NCI-H69 (cell line): ENCODE measurements at regions not wholly inside any gene's neighbourhood (a gene's known extent, or its start where the extent isn't known, plus 50 kb on each side); places are given as distances from the start of the nearest gene placed in this dataset.

Experiments
- DNase-seq: peaks from one replicate; lab custom pipeline; 2025; lab: John Stamatoyannopoulos, UW

DNA sequence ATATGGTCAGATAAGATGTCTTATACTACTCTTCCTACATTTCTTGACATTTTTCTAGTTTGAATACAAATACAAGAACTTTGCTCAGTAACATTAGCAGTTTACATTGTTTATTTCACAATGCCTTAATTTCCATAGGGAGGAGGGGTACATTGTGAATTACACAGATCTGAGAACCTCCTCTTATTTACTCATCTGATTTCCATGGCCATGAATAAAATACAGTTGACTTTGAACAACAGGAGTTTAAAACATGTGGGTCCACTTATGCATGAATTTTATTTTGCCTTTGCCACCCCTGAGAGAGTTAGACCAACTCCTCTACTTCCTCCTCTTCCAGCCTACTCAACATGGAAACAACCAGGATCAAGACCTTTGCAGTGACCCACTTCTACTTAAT lies 67.7 kb downstream of the MGST1 start:
- no peak for DNase-seq

DNA sequence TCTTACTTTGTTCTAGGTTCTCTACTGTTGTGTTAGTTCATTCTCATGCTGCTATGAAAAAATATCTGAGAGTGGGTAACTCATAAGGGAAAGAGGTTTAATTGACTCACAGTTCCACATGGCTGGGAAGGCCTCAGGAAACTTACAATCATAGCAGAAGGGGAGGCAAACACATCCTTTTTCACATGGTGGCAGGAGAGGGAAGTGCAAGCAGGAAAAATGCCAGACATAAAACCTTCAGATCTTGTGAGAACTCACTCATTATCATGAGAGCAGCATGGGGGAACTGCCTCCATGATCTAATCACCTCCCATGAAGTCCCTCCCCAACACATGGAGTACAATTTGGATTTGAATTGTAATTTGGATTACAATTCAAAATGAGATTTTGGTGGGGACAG lies 69.6 kb downstream of the MGST1 start:
- DNase-seq: no peak

DNA sequence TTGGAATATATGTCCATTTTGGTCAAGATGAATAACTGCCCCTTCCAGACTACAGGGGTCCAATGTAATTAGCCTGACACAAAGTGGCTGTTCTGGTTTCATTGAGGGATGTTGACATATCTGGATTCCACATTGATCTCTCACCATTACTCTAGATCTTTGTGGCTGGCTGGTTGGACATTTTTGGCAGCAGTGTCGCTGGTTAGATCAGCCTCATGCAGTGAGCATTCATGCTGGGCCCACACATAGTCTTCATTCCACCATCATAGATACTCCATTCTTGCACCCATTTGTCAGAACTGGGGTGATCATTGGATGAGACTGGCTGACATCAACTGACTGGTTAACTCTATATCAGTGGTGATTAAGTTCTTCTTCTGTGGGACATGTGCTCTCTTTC lies 74.4 kb downstream of the MGST1 start:
- no peak for DNase-seq

DNA sequence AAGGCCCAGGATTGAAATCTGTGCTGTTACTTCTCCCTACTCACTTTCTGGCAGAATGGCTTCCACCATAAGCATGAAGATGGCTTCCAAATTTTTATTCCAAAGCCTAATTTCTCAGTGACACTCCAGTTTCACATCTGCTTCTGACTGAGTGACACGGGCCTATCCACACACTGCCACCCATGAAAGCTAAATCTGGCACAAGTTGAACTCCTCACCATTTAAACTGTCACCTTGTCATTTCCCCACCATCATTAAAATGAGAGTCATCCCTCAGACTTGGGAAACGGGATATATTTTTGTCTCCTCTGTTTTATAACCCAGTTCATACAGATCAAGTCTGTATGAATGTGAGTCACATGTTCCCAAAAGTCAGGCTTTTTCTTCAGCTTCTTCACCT lies 77.1 kb downstream of the MGST1 start:
- no peak for DNase-seq

DNA sequence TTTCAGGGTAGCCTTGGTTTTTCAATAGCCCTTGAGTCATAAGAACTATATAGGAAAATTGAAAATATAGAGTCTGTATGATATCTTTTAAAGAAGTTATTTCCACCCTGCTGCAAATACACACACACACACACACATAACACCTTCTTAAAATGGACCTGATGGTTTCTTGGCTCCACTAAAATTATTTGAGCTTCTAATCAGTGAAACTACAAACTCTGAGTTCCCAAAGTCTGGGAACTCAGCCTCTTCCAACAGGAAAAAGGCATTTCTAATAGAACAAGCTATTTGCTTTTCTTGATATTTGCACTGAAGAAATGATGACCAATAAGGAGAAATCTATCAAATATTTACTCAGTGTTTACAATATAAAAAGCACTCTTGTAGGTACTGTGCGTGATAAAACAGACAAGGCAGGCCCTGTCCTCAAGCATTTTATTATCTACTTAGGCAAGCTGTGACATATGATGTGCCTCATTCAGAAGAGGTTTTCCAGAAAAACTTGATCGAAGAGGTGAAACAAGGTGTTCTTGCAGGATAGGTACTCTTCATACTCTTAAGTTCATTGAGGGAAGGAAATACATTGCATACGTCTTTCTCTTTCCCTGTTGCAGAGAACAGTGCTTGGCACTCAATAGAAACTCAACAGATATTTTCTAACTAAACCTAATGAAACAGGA lies 88.6 kb downstream of the MGST1 start:
- no peak for DNase-seq

DNA sequence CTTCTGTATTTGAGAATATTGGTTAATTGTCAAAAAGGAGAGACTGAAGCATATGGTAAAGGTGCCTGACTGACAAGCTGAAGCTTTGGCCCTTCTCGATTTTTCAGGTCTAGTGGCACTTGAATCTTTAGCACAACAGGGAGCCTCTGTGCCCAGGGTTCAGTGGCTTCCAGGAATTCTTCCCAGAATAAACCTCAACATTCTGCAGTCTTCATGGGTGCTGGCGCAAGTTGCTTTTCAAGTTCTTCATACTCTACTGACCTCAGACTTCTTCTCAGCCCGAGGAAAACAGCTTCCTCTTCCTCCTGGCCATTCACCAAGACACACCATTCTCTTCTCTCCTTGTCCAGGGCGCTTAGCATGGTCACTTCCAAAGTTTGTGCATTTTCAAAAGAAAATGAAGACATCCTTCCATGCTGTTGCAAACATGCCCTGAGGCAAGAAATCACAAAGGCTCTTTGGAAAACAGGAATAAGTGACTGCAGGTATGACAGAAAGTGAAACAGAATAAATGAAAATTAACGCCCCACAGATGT lies 89.9 kb downstream of the MGST1 start:
- DNase-seq: peak; percentile 6

DNA sequence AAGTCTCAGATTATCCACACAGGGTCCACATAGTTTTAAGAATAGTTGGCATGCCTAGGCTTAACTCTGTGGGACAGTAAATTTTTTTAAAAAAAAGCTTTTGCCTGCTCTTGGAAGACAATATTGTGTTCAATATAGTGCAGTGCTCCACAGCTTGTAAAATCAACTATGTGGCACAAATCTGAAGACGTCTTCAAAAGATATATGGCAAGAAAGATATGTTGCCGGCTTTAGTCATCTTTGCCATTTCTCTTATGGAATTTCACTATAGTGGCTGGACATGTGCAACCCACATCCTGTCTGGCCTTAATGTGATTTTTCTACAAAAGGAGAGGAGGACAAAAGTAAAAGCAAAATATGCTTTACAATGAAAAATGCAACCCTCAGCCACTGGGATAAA lies 90.5 kb downstream of the MGST1 start:
- DNase-seq: no peak

DNA sequence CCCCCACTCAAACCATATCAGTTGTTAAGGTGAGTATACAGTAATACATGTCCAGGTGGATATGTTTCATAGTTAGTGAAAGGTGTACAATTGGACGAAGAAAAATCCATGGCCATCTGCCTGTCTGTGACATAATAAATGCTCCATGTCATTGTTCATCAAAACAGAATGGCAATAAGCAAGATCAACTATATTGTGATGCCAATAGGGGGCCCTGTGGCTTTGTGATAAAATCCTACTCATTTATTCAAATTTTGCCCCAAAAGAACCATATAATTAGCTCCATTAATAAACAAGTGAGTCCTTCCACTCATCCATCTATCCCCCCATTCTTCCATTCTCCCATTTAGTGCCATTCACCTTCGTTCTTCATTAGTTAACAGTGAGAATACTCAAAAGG lies 102.0 kb downstream of the MGST1 start:
- DNase-seq: peak; percentile 83

DNA sequence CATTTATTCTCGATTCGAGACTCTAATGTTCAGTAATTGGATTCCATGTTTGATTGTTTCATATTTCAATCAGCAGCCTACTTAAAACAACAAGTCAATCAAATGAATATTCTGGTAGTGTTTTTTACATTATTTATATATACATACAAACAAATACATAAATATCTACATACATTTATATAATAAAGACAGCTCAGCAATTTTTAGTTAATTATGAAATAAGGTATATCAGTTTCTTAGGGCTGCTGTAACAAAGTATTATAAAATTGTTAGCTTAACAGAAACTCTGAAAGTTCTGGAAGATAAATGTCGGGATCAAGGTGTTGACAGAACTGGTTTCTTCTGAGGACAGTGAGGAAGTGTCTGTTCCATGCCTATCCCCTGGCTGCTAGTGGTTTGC lies 105.9 kb downstream of the MGST1 start:
- no peak for DNase-seq

DNA sequence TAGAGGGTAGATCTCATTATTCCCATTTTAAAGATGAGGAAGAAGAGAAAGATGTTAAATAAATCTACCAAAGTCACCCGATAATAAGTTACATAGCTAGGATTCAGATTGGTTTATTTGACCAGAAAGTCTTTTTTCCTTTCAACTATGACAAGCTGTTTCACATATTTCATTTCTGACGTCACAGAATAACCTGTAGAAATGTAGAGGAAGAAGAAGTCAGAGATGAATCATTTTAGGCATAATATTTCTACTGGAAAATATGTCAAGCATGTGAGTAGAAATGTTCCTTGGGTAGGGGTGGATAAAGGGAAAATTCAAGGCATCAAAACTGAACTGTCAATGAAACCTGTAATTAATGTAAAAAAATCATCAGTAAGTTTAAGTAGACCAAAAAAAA lies 107.0 kb downstream of the MGST1 start:
- no peak for DNase-seq

DNA sequence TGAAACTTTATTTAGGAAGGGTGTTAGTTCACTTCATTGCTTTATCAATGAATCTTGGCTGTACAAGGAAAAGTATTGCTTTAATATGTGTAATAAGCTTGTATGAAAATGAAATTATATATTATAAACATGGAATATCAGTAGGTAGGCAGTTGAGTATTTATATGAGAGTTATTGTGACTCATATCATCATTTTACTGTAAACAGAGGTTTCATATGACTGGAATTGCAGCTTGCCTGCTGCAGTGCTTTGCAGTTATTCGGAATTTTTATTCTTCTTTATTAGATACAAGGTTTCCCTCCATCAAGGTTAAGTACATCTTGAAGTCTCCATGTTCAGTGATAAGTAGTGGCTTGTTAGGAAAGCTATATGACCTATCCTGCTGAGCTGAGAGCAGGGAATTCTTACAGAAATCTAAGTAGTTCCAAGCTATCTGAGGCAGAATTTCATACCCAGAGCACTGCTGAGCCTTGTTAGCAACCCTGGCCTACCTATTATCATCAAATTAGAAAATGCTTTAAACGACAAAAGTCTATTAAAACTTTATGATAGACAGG lies 111.2 kb downstream of the MGST1 start:
- no peak for DNase-seq

DNA sequence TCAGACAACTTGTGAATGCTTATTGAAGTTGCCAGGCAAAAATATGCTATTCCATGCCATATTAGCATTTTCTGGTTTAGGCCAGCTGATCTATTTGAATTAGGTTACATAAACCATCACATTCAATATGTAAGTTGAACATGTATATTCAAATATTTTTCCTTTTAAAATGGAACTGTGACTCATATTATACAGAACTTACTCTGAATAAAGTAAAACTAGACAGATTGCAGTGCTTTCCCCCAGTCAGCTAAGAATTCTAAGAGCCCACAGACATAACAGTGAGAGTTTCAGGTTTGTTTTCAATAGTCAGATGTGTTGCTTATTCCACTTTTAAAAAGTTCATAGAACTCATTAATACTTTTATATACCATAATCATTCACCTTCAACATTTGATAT lies 119.8 kb downstream of the MGST1 start:
- no peak for DNase-seq

DNA sequence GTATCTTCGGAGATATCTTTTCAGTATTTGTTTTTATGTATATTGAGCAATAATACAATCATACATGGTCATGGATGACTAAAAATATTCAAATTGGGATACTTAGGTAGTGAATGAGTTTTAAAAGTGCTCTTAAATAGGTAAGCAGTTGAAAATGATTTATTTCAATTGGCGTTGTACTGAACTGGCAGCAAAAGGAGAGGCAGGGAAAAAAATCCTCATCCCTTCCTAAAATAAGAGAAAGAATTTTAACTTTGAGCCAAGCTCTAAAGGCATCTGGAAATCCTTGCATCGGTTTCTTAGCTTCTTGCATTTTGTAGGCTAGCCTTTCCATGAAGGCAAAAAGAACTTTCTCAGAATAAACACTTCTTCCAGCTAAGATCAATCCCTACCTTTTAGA lies 125.2 kb downstream of the MGST1 start:
- no peak for DNase-seq

DNA sequence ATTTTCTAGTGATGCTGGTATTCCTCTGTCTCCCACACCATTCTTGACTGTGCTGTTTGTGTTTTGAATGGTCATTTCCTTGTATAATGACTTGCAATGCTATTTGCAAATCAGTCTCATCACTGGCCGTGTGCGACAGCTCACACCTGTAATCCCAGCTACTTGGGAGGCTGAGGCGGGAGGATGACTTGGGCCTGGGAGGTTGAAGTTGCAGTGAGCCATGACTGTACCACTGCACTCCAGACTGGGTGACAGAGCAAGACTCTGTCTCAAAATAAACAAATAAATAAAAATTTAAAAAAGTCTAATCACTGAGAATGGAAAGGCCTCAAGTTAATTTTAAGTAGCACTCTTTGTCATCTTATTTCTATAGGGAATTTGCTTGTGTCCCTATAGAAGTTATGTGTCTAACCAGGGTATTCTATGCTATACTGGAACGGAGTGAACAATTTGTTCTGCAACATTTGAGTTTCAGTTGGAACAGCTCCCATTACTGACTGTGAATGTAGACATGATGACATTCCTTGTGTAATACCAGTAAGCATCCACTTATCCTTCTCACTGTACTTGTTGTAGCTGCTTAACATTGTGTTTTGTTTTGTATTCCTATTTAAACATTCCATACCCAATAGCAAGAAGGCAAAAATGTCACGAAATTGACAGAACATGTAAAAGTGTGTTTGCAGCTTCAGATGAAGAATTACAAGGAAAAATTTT lies 126.3 kb downstream of the MGST1 start:
- DNase-seq: peak; percentile 53

DNA sequence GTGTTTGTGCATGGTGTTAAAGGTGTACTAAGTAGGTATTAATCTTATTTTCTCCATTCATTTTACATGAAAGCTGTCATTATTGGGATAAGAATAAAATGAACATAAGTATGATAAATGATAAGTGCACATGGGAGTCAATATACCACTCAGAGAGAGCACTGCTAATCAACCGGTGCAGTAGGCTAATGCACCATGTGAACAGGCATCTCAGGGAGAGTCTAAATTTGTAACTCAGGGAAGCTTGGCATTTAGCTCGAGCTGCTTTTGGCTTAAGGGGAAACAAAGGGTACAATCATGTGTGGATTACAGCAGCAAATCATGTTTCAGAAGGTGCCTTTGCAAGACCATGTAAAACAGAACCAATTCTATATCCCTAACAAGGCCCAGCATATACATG lies 127.4 kb downstream of the MGST1 start:
- DNase-seq: peak; percentile 68

DNA sequence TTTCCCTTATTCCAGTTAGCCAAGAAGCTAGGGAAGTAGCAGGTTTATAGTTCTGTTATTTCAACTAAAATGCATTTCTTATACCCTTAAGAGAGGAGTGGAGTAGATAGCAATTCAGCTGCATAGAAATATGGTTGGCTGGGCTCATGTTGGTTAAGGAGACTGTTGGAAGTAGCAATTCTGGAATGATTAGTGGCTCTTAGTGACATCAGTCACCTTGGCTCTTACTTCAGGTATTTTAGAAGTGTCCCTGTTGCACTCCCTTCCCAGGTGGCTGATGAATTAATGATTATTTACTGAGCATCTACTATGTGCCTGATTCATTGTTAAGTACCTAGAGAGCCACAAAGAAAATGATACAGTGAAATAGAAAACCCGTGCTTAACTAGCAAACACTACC lies 128.1 kb downstream of the MGST1 start:
- DNase-seq: peak; percentile 31

DNA sequence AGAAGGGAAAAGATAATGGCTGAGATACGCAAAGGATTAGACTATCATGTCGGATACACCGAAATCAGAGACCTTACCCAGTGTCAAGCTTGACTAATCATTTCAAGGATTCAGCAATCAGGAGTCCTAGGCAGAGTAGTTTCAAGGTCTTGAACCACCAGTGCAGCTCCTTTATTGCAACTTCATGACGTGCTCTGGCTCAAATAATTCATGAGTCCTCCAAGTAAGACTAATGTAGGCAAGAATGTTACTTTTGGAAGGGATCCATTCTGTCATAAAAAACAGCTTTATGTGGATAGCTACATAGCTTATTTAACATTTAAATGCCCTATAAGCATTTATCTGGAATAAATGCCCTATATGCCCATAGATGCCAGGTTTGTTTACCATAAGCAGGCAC lies 123.2 kb downstream of the LMO3 start:
- DNase-seq: no peak

DNA sequence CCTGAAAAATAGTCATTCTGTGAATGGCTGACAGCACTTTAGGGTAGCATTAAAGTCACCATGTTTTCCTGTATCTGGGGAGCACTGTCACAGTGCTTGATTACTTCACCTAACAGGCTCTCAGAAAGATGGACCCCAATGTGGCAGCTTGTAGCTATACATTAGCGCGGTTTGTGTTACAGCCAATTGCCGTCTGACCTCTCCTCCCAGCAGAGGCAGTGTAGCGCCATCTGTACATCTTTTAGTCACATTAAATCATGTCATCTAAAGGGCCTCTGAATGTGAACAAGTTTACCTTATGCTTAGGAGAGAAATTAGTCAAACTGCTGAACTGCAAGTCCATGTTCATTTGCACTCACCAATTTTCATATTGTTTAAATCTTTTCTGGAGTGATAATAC lies 113.7 kb downstream of the LMO3 start:
- DNase-seq: peak; percentile 62

DNA sequence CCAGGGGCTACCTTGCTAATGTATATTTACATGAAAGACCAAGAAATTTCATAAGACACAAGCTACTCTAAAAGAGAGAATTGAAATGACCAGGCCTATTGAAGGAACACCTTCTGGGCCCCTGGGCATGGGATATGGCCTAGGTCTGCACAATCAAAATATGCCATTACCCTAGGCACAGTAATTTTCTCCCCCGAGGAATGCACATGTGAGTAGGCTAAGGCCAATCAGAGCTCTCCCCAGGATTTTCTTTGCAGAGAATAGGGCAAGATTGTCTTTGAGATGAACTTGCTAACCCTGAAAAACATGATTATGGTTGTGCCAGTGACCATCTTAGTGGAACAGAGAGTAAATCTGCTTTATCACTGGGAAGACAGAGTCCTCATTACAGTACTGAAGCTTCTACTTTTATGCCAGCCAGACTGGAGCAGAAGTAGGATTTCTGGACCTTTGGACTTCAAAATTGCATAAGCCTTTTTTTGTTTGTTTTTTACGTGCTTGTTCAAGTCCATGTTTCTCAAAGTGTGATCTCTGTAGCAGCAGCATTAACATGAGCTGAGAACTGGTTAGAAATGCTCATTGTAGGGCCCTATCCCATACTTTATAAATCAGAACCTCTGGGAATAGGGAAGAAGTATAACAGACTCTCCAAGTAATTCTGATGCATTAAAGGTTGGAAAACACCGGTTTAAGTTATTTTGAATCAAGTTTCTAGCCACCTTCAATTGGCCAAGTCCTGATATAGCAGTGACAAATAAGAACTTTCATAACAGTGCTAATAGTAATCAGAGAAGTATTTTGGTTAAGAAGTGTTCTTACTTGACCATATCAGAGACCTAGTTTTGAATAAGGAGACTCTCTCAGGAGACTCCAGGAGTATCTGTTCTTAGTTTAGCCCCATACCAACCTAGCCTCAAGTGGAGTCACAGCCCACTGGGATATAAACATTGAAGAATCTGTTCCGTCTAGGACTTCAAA lies 112.9 kb downstream of the LMO3 start:
- no peak for DNase-seq

DNA sequence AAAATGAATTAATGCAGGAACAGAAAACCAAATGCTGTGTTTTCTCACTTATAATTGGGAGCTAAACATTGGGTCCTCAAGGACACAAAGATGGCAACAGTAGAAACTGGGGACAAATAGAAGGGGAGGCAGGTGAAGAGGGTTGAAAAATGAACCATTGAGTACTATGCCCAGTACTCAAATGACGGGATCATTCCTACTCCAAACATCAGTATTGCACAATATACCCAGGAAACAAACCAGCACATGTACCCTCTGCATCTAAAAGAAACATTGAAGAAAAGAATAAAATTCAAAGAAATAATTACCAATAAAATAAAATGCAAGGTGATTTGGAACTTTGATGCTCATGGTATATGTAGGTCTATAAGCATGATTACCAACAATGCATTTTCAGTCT lies 110.8 kb downstream of the LMO3 start:
- no peak for DNase-seq
